ENCODE measurements at regions not wholly inside any gene's neighbourhood (a gene's known extent, or its start where the extent isn't known, plus 50 kb on each side); places are given as distances from the start of the nearest gene placed in this dataset.

GRCh38 chr21:14691914-14692313 is 145.8 kb upstream of the SAMSN1 start:
- TF ChIP-seq CTCF (IDR thresholded peaks at IDR 0.05; ENCODE audit: poor library complexity) = no peak
- TF ChIP-seq EZH2 (IDR thresholded peaks at IDR 0.05; ENCODE audit: borderline replicate concordance) = no peak
- no peak for TF ChIP-seq EZH2phosphoT487 (IDR thresholded peaks at IDR 0.05; ENCODE audit: low read depth, severe bottlenecking, unreplicated experiment)

Measured in hepatocyte (in vitro differentiated cells).